ENCODE measurements at regions not wholly inside any gene's neighbourhood (a gene's known extent, or its start where the extent isn't known, plus 50 kb on each side); places are given as distances from the start of the nearest gene placed in this dataset.

GRCh38 chr14:44154874-44155273 lies 352.2 kb downstream of the FSCB start:
- DNase-seq (ENCODE audit: low read depth in 2 of 3, low spot score in 1 of 3) = no peak

GRCh38 chr14:44154446-44154845 lies 352.6 kb downstream of the FSCB start:
- no peak for DNase-seq (ENCODE audit: low read depth in 2 of 3, low spot score in 1 of 3)

- no peak for DNase-seq (ENCODE audit: low read depth in 2 of 3, low spot score in 1 of 3)
Observed at GRCh38 chr14:44151130-44151820, 355.8 kb downstream of the FSCB start.

GRCh38 chr14:44149597-44149996 lies 357.5 kb downstream of the FSCB start:
- DNase-seq (ENCODE audit: low read depth in 2 of 3, low spot score in 1 of 3) = no peak

GRCh38 chr14:44142006-44142405 lies 365.1 kb downstream of the FSCB start:
- DNase-seq (ENCODE audit: low read depth in 2 of 3, low spot score in 1 of 3) = no peak

GRCh38 chr14:44135972-44136371 lies 371.1 kb downstream of the FSCB start:
- DNase-seq (ENCODE audit: low read depth in 2 of 3, low spot score in 1 of 3) = no peak

- DNase-seq (ENCODE audit: low read depth in 2 of 3, low spot score in 1 of 3) = no peak
Observed at GRCh38 chr14:44131861-44132260, 375.2 kb downstream of the FSCB start.

GRCh38 chr14:44113769-44114730 lies 393.0 kb downstream of the FSCB start:
- DNase-seq (ENCODE audit: low read depth in 2 of 3, low spot score in 1 of 3) = no peak

- no peak for DNase-seq (ENCODE audit: low read depth in 2 of 3, low spot score in 1 of 3)
Observed at GRCh38 chr14:44112774-44113460, 394.2 kb downstream of the FSCB start.

- no peak for DNase-seq (ENCODE audit: low read depth in 2 of 3, low spot score in 1 of 3)
Observed at GRCh38 chr14:44109036-44109435, 398.0 kb downstream of the FSCB start.

GRCh38 chr14:44108601-44109000 lies 398.5 kb downstream of the FSCB start:
- DNase-seq (ENCODE audit: low read depth in 2 of 3, low spot score in 1 of 3) = no peak

- no peak for DNase-seq (ENCODE audit: low read depth in 2 of 3, low spot score in 1 of 3)
Observed at GRCh38 chr14:44107156-44107555, 399.9 kb downstream of the FSCB start.

GRCh38 chr14:44099743-44100488 lies 407.2 kb downstream of the FSCB start:
- DNase-seq (ENCODE audit: low read depth in 2 of 3, low spot score in 1 of 3) = no peak

- no peak for DNase-seq (ENCODE audit: low read depth in 2 of 3, low spot score in 1 of 3)
Observed at GRCh38 chr14:44081146-44081545, 425.9 kb downstream of the FSCB start.

GRCh38 chr14:44070046-44070445 lies 437.0 kb downstream of the FSCB start:
- no peak for DNase-seq (ENCODE audit: low read depth in 2 of 3, low spot score in 1 of 3)

- DNase-seq (ENCODE audit: low read depth in 2 of 3, low spot score in 1 of 3) = no peak
Observed at GRCh38 chr14:44053422-44053821, 453.7 kb downstream of the FSCB start.

GRCh38 chr14:44041700-44042099 lies 465.4 kb downstream of the FSCB start:
- no peak for DNase-seq (ENCODE audit: low read depth in 2 of 3, low spot score in 1 of 3)

GRCh38 chr14:44040561-44040960 lies 466.5 kb downstream of the FSCB start:
- no peak for DNase-seq (ENCODE audit: low read depth in 2 of 3, low spot score in 1 of 3)

- DNase-seq (ENCODE audit: low read depth in 2 of 3, low spot score in 1 of 3) = no peak
Observed at GRCh38 chr14:44036248-44036647, 470.8 kb downstream of the FSCB start.

GRCh38 chr14:44035707-44036106 lies 471.4 kb downstream of the FSCB start:
- DNase-seq (ENCODE audit: low read depth in 2 of 3, low spot score in 1 of 3) = no peak

GRCh38 chr14:44030831-44031383 lies 476.2 kb downstream of the FSCB start:
- no peak for DNase-seq (ENCODE audit: low read depth in 2 of 3, low spot score in 1 of 3)

Measured in stimulated activated CD4-positive, alpha-beta T cell treated with anti-CD3 and anti-CD28 coated beads, Interleukin-12 subunit alpha, Interleukin-12 subunit beta, amount 100 ng/mL, for 48 hours (primary cell).